H1 (cell line): ENCODE measurements at regions not wholly inside any gene's neighbourhood (a gene's known extent, or its start where the extent isn't known, plus 50 kb on each side); places are given as distances from the start of the nearest gene placed in this dataset.

Experiments used
- ASH2L ChIP-seq: fragments of 200-600, 300-600 bp; sonication (generic); IDR thresholded peaks from one replicate; pipeline ENCODE4 v1.7.1; 2017; ENCODE audit warnings: low read length
- BRCA1 ChIP-seq: IDR thresholded peaks from 2 replicates; pipeline ENCODE4 v1.6.1; 2012; ENCODE audit warnings: low read depth, low read length, improper control_type of control experiment
- CTCF ChIP-seq, 3 experiments: IDR thresholded peaks; 1 replicate in 2 of 3; 2 replicates in 1 of 3; pipeline versions ENCODE4 v1.5.1 to v1.6.1; 2011; ENCODE audit warnings: low read length in 3 of 3, mild to moderate bottlenecking in 3 of 3, inconsistent platforms in 2 of 3, low read depth in 1 of 3, moderate library complexity in 1 of 3; ENCODE audit not compliant: insufficient read depth in 1 of 3; ENCODE audit errors: control extremely low read depth in 1 of 3
- EP300 ChIP-seq, 2 experiments: IDR thresholded peaks; 1 replicate in 1 of 2; 2 replicates in 1 of 2; pipeline ENCODE4 v1.6.1; 2011 to 2012; ENCODE audit warnings: low read depth in 2 of 2, low read length in 2 of 2, mild to moderate bottlenecking in 2 of 2, borderline replicate concordance in 1 of 2, inconsistent platforms in 1 of 2, moderate library complexity in 1 of 2
- EZH2 ChIP-seq: fragments of 200-600 bp; sonication (generic); IDR thresholded peaks from 2 replicates; pipeline ENCODE4 v1.7.1; 2012; ENCODE audit warnings: low read depth, mild to moderate bottlenecking, moderate library complexity, low read length, inconsistent platforms; ENCODE audit not compliant: severe bottlenecking
- JUN ChIP-seq: IDR thresholded peaks from 2 replicates; pipeline ENCODE4 v1.6.1; 2011; ENCODE audit warnings: low read depth, mild to moderate bottlenecking, improper control_type of control experiment, low read length
- PHF8 ChIP-seq: fragments of 200-600 bp; sonication (generic); conservative IDR thresholded peaks from 2 replicates; pipeline ENCODE4 v1.7.1; 2012; ENCODE audit warnings: low read depth, mild to moderate bottlenecking, inconsistent platforms, low read length, moderate library complexity
- POLR2A ChIP-seq, 2 experiments: IDR thresholded peaks; 1 replicate in 1 of 2; 2 replicates in 1 of 2; pipeline ENCODE4 v1.6.1; 2011; ENCODE audit warnings: low read depth in 2 of 2, low read length in 2 of 2, mild to moderate bottlenecking in 2 of 2; ENCODE audit errors: control extremely low read depth in 1 of 2
- POLR2AphosphoS5 ChIP-seq: IDR thresholded peaks from 2 replicates; pipeline ENCODE4 v1.6.1; 2011; ENCODE audit warnings: low read depth, low read length
- RFX5 ChIP-seq: IDR thresholded peaks from 2 replicates; pipeline ENCODE4 v1.6.1; 2011; ENCODE audit warnings: low read depth, low read length, improper control_type of control experiment, borderline replicate concordance
- SAP30 ChIP-seq: fragments of 300-600 bp; sonication (generic); IDR thresholded peaks from 2 replicates; pipeline ENCODE4 v1.7.1; 2012; ENCODE audit warnings: low read length, moderate library complexity, mild to moderate bottlenecking, inconsistent platforms; ENCODE audit not compliant: insufficient read depth, insufficient replicate concordance
- YY1 ChIP-seq: IDR thresholded peaks from 2 replicates; pipeline ENCODE4 v1.6.1; 2011; ENCODE audit warnings: low read depth, mild to moderate bottlenecking, low read length
- ZNF274 ChIP-seq: IDR thresholded peaks from 2 replicates; pipeline ENCODE4 v1.7.0; 2012; ENCODE audit warnings: low read length, borderline replicate concordance; ENCODE audit errors: extremely low read depth

GRCh38 chr12:19744705-19745218 is 305.5 kb downstream of the AEBP2 start:
- TF ChIP-seq POLR2AphosphoS5 (no peak), ZNF274 (no peak), CTCF (IDR thresholded peaks at IDR 0.05; ENCODE audit: control extremely low read depth in 1 of 3, insufficient read depth in 1 of 3, low read depth in 1 of 3, low read length in 3 of 3) (no peak), SAP30 (no peak), JUN (no peak), POLR2A (IDR thresholded peaks at IDR 0.05; ENCODE audit: control extremely low read depth in 1 of 2, low read depth in 2 of 2, low read length in 2 of 2) (no peak), RFX5 (no peak), EP300 (IDR thresholded peaks at IDR 0.05; ENCODE audit: borderline replicate concordance in 1 of 2, low read depth in 2 of 2, low read length in 2 of 2) (no peak), ASH2L (no peak), EZH2 (no peak), PHF8 (no peak), YY1 (no peak), BRCA1 (no peak)
